GM12875 (cell line): ENCODE measurements at regions not wholly inside any gene's neighbourhood (a gene's known extent, or its start where the extent isn't known, plus 50 kb on each side); places are given as distances from the start of the nearest gene placed in this dataset.

Experiments used
- H3K4me3 ChIP-seq: one replicate; pipeline ENCODE4 v1.5.1; 2011; ENCODE audit warnings: low read depth, low read length, control low read depth
- CTCF ChIP-seq: IDR thresholded peaks from 2 replicates; pipeline ENCODE4 v1.5.1; 2011; ENCODE audit warnings: low read depth, mild to moderate bottlenecking, control low read depth, inconsistent platforms, low read length, moderate library complexity, borderline replicate concordance; ENCODE audit not compliant: insufficient read depth

DNA sequence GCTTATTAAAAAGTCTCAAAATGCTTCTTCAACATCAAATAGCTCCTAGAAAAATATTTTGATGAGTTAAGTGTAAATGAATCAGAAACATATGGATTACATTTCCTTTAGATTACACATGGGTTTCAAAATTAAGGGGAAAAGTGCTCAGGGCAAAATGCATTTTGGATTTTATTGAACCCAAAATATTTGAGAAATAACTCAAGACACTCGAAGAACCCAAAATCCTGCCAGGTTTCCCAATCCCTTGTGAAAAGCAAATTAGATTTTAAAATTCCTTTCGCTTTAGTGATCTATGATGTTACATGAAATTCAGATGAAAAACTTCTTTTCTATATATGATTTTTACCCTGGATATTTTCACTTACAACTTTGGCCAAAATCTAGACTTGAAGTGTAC is 847.4 kb upstream of the SOX9 start:
- H3K4me3 ChIP-seq, result no peak overlapping the region
- TF ChIP-seq CTCF, result no peak

DNA sequence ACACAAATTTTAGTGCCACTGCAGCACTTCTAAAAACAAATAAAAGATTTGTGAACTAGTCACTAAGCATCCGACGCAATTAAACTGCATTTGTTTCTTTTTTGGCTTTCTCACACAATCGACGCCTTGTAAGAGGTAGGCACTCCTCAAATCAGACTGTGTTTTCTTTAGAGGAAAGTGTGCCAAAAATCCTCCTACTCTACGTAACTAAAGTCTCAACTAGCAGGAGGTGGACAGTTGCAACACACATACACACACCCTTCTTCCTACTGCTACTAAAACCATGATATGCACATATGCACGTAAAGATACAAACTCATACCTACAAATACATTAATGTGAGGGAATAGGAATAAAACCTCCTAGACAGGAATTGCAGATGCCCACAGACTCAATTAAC is 844.7 kb upstream of the SOX9 start:
- no peak for TF ChIP-seq CTCF
- no peak overlapping the region for H3K4me3 ChIP-seq

GRCh38 chr17:71283486-71283885 is 837.3 kb upstream of the SOX9 start:
- no peak overlapping the region for H3K4me3 ChIP-seq
- TF ChIP-seq CTCF, result no peak

GRCh38 chr17:71284032-71284755 is 836.6 kb upstream of the SOX9 start:
- H3K4me3 ChIP-seq, result no peak overlapping the region
- TF ChIP-seq CTCF, result no peak

- no peak for TF ChIP-seq CTCF
- H3K4me3 ChIP-seq, result no peak overlapping the region
These were observed 834.2 kb upstream of the SOX9 start for GRCh38 chr17:71286625-71287024.

- no peak for TF ChIP-seq CTCF
- no peak overlapping the region for H3K4me3 ChIP-seq
These were observed 833.6 kb upstream of the SOX9 start for GRCh38 chr17:71287071-71287823.

DNA sequence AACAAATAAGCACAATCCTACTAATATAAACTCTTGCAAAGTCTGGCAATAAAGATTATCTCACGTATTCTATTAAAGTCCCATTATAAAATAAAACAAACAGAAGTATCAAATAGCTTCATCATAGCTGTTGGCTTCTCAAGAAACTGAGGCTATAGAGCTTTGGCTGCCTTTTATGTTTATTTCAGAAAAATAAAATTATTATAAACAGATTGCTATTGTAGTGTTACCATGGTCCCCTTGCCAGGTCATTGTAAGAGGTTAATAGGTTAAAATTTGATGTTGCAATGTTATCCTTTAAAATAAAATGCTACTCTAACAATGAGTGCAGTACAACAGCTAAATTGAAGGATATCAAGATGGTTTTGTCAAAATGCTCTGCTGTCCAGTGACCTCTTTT is 828.8 kb upstream of the SOX9 start:
- H3K4me3 ChIP-seq, result no peak overlapping the region
- TF ChIP-seq CTCF, result no peak
